Spleen (tissue), 7 donors: ENCODE measurements at regions not wholly inside any gene's neighbourhood (a gene's known extent, or its start where the extent isn't known, plus 50 kb on each side); places are given as distances from the start of the nearest gene placed in this dataset.

ENCODE experiments used
- POLR2A ChIP-seq, 3 donors: fragments of 450-650 bp; IDR thresholded peaks; one replicate each; pipeline ENCODE4 v1.5.1; 2017; ENCODE audit warnings: antibody characterized with exemption in 3 of 3, mild to moderate bottlenecking in 1 of 3
- TF ChIP-seq, protein P1 (sequence below), 11 experiments: fragments of 200-600 bp in 7 of 11; fragments of 450-650 bp in 4 of 11; sonication (generic) in 4 of 11; IDR thresholded peaks in 8 of 11; conservative IDR thresholded peaks in 3 of 11; 1 replicate in 7 of 11; 2 replicates in 4 of 11; pipeline versions ENCODE4 v1.4.0 to v1.8.0; 2016 to 2021; ENCODE audit warnings: antibody characterized with exemption in 11 of 11, inconsistent platforms in 4 of 11, mild to moderate bottlenecking in 1 of 11
- donor health status: DM: no; HTN: no; CAD: no; lungs with moderate emphysema.
- donor health status: DM: no; HTN: no; CAD: no.
- donor health status: DM: no; HTN: no; CAD: no.

DNA sequence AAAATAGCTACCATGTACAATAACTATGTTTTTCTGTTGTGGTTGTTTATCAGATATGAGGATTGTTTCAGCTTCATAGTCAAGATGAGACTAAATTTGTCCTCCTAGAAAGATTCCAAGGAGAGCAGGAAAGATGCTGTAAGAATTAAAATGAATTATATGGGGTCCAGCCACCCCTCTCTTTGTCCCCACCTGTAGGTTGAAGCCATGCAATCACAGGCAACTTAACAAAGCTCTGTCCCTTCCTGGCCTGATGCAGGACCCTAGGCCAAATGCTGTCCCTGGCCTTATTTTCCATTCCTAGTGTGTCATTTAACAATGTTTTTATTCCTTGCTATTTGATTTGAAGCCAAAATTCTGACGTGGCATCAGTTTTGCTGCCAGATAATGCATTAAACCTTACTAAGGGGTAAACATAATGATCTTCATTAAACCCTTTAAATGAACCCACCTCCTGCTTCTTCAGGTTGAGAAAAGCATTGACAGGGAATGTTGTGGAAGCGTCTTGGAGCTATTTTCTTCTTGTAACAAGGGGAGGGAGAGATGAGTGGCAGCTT lies 240.9 kb upstream of the ZNF521 start:
- no peak for TF ChIP-seq POLR2A (IDR thresholded peaks at IDR 0.05)
- TF ChIP-seq, protein P1, sequence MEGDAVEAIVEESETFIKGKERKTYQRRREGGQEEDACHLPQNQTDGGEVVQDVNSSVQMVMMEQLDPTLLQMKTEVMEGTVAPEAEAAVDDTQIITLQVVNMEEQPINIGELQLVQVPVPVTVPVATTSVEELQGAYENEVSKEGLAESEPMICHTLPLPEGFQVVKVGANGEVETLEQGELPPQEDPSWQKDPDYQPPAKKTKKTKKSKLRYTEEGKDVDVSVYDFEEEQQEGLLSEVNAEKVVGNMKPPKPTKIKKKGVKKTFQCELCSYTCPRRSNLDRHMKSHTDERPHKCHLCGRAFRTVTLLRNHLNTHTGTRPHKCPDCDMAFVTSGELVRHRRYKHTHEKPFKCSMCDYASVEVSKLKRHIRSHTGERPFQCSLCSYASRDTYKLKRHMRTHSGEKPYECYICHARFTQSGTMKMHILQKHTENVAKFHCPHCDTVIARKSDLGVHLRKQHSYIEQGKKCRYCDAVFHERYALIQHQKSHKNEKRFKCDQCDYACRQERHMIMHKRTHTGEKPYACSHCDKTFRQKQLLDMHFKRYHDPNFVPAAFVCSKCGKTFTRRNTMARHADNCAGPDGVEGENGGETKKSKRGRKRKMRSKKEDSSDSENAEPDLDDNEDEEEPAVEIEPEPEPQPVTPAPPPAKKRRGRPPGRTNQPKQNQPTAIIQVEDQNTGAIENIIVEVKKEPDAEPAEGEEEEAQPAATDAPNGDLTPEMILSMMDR (IDR thresholded peaks at IDR 0.05 in 8 of 11, conservative IDR thresholded peaks at IDR 0.05 in 3 of 11): no peak
